Endodermal cell (in vitro differentiated cells): ENCODE measurements at regions not wholly inside any gene's neighbourhood (a gene's known extent, or its start where the extent isn't known, plus 50 kb on each side); places are given as distances from the start of the nearest gene placed in this dataset.
A peak's percentile ranks its signal among the peaks of the same experiment; 100 is the strongest.

Source experiments
- DNase-seq: peaks from one replicate; pipeline ENCODE4 v3.0.0-alpha.2; 2017
- H3K27ac ChIP-seq: 2 replicates; pipeline ENCODE4 v1.5.1; 2013; ENCODE audit warnings: mild to moderate bottlenecking, low read depth, low read length, moderate library complexity
- H3K27me3 ChIP-seq: 2 replicates; pipeline ENCODE4 v1.6.1; 2013; ENCODE audit warnings: mild to moderate bottlenecking, low read length, moderate library complexity; ENCODE audit not compliant: insufficient read depth, control insufficient read depth, poor library complexity, severe bottlenecking
- H3K36me3 ChIP-seq: 2 replicates; pipeline ENCODE4 v1.7.0; 2013; ENCODE audit warnings: mild to moderate bottlenecking, low read length, moderate library complexity; ENCODE audit not compliant: control insufficient read depth, insufficient read depth
- H3K4me1 ChIP-seq: one replicate; pipeline ENCODE4 v1.7.0; 2013; ENCODE audit warnings: low read length; ENCODE audit not compliant: control insufficient read depth, insufficient read depth
- H3K4me3 ChIP-seq: 2 replicates; pipeline ENCODE4 v1.5.1; 2013; ENCODE audit warnings: mild to moderate bottlenecking, low read length, moderate library complexity
- H3K9ac ChIP-seq: 2 replicates; pipeline ENCODE4 v1.6.1; 2013; ENCODE audit warnings: mild to moderate bottlenecking, low read length, moderate library complexity; ENCODE audit not compliant: poor library complexity, severe bottlenecking; ENCODE audit errors: extremely low read depth
- H3K9me3 ChIP-seq: 2 replicates; pipeline ENCODE4 v1.6.1; 2013; ENCODE audit warnings: mild to moderate bottlenecking, low read length, moderate library complexity; ENCODE audit not compliant: control insufficient read depth
- H3K27ac Mint-ChIP-seq: 2 replicates; pipeline ENCODE4 v1.8.0; 2020; ENCODE audit warnings: mixed read lengths
- H3K27me3 Mint-ChIP-seq: 2 replicates; pipeline ENCODE4 v1.8.0; 2021; ENCODE audit warnings: mild to moderate bottlenecking, mixed read lengths; ENCODE audit not compliant: insufficient read depth
- H3K36me3 Mint-ChIP-seq: 2 replicates; pipeline ENCODE4 v1.8.0; 2020; ENCODE audit warnings: low read depth, mixed read lengths
- H3K4me1 Mint-ChIP-seq: 2 replicates; pipeline ENCODE4 v1.8.0; 2020; ENCODE audit warnings: mixed read lengths
- H3K4me3 Mint-ChIP-seq: 2 replicates; pipeline ENCODE4 v1.8.0; 2020; ENCODE audit warnings: mild to moderate bottlenecking, moderate library complexity, mixed read lengths
- H3K9me3 Mint-ChIP-seq: 2 replicates; pipeline ENCODE4 v1.8.0; 2020; ENCODE audit warnings: mild to moderate bottlenecking, mixed read lengths
- CTCF ChIP-seq: fragments of 200-600 bp; sonication (generic); conservative IDR thresholded peaks from 2 replicates; pipeline ENCODE4 v1.5.0; 2021; ENCODE audit warnings: antibody characterized with exemption, mild to moderate bottlenecking
- WGBS, 2 experiments: methylation state at CpG; one replicate each; pipeline versions ENCODE4 v1.1.5 to v1.1.7; 2013; ENCODE audit warnings: missing lambda C conversion rate in 2 of 2, mixed read lengths in 1 of 2; ENCODE audit not compliant: insufficient coverage in 1 of 2, insufficient read length in 1 of 2; 5-methylcytosine and 5-hydroxymethylcytosine counted together

GRCh38 chr9:129471201-129472019 is 149.5 kb downstream of the C9orf50 start:
- 90% methylated on average over 4 to 5 of the region's 5 CpGs for WGBS, 2 experiments
- no peak overlapping the region for H3K9ac ChIP-seq
- peaks cover 6% of the 10 kb centered on the region for H3K4me1 ChIP-seq
- no peaks in the 10 kb centered on the region for H3K27me3 ChIP-seq
- Mint-ChIP-seq H3K4me3 (no peak overlapping the region), H3K4me1 (peaks cover 9% of the 10 kb centered on the region), H3K36me3 (no peaks in the 10 kb centered on the region), H3K27me3 (peaks cover 2% of the 10 kb centered on the region), H3K27ac (no peak overlapping the region), H3K9me3 (peaks cover 10% of the 10 kb centered on the region)
- no peak for TF ChIP-seq CTCF
- no peaks in the 10 kb centered on the region for H3K36me3 ChIP-seq
- no peak for DNase-seq
- H3K9me3 ChIP-seq, result peaks cover 8% of the 10 kb centered on the region
- peak overlapping the region; percentile 60 for H3K27ac ChIP-seq
- no peak overlapping the region for H3K4me3 ChIP-seq

GRCh38 chr9:129469988-129470316 is 150.9 kb downstream of the C9orf50 start:
- TF ChIP-seq CTCF, result no peak
- H3K4me3 Mint-ChIP-seq, result no peak overlapping the region
- Histone ChIP-seq H3K4me1 (peaks cover 6% of the 10 kb centered on the region), H3K36me3 (no peaks in the 10 kb centered on the region), H3K9ac (no peak overlapping the region), H3K27ac (peak overlapping the region; percentile 57), H3K9me3 (peaks cover 5% of the 10 kb centered on the region), H3K27me3 (no peaks in the 10 kb centered on the region), H3K4me3 (no peak overlapping the region)
- DNase-seq, result no peak
- peak overlapping the region; percentile 71 for H3K27ac Mint-ChIP-seq
- H3K4me1 Mint-ChIP-seq, result peaks cover 9% of the 10 kb centered on the region
- H3K36me3 Mint-ChIP-seq, result no peaks in the 10 kb centered on the region
- 88 to 89% methylated on average over 3 to 6 of the region's 6 CpGs for WGBS, 2 experiments
- peaks cover 1% of the 10 kb centered on the region for H3K27me3 Mint-ChIP-seq
- H3K9me3 Mint-ChIP-seq, result peaks cover 8% of the 10 kb centered on the region

GRCh38 chr9:129469188-129469987 is 151.5 kb downstream of the C9orf50 start:
- no peak for TF ChIP-seq CTCF
- Histone ChIP-seq H3K4me3 (no peak overlapping the region), H3K27ac (peak overlapping the region; percentile 64), H3K9ac (no peak overlapping the region), H3K36me3 (no peaks in the 10 kb centered on the region), H3K4me1 (peaks cover 6% of the 10 kb centered on the region), H3K27me3 (no peaks in the 10 kb centered on the region), H3K9me3 (no peaks in the 10 kb centered on the region)
- Mint-ChIP-seq H3K36me3 (no peaks in the 10 kb centered on the region), H3K4me3 (no peak overlapping the region), H3K27me3 (no peaks in the 10 kb centered on the region), H3K4me1 (peaks cover 9% of the 10 kb centered on the region), H3K27ac (peak overlapping the region; percentile 71), H3K9me3 (peaks cover 4% of the 10 kb centered on the region)
- peak; percentile 92 for DNase-seq
- WGBS, 2 experiments, result 69 to 73% methylated on average over 9 to 20 of the region's 20 CpGs
